GM19240 (cell line): ENCODE measurements at regions not wholly inside any gene's neighbourhood (a gene's known extent, or its start where the extent isn't known, plus 50 kb on each side); places are given as distances from the start of the nearest gene placed in this dataset.
"Not testable (repeated sequence)": the region's sequence is repeated elsewhere in the genome, so short reads cannot be mapped to it uniquely, and the experiment has no call there.

Source experiments
- DNase-seq: peaks from one replicate; pipeline ENCODE4 v3.0.0; 2011; ENCODE audit warnings: low spot score; ENCODE audit not compliant: insufficient read length

GRCh38 chr11:128040603-128041002 lies 546.8 kb downstream of the ETS1 start:
- DNase-seq: no peak

- DNase-seq: no peak
Observed at GRCh38 chr11:128039140-128040021, 548.0 kb downstream of the ETS1 start.

DNA sequence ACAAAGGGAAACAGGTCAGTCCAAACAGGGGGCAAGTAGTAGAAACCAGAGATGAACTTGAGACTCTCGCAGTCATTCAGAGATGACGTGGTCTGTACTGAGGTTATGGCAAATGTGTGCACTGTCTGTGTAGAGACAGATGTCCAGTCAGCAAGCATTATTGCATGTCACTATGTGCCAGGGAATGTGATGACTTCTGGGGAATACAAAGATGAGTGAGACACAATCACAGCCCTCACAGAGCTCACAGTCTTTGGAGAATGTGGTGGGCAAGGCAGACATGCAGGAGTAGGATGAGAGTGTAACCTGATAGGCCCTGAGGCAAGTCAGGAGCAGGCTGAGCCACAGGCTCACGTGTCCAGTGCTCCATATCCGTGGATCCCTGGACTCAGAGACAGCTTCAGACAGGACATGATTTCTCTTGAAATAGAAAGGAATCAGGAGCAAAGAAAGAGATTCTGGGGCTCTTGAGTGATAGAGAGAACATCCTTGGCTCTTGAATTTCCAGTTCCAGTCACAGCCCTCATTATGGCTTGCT lies 550.7 kb downstream of the ETS1 start:
- no peak for DNase-seq

GRCh38 chr11:128036006-128036405 lies 551.4 kb downstream of the ETS1 start:
- DNase-seq: no peak

DNA sequence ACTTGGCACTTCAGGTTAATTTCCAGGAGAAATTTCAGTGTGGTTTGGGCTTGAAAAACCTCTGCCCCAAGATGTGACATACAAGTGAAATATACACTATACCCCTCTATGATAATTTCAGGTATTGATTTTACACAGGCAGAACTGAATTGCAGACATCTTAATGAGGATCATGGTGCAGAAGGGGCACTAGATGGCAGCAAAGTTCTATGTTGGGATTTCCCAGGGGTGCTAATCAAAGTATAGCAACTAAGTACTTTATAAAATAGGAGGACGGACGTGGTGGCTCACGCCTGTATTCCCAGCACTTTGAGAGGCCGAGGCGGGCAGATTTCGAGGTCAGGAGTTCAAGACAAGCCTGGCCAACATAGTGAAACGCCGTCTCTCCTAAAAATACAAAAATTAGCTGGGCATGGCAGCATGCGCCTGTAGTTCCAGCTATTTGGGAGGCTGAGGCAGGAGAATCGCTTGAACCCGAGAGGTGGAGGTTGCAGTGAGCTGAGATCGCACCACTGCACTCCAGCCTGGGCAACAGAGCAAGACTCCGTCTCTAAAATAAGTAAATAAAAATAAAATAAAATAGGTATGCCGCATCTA lies 555.7 kb downstream of the ETS1 start:
- not testable (repeated sequence) for DNase-seq

GRCh38 chr11:128029219-128029722 lies 558.1 kb downstream of the ETS1 start:
- no peak for DNase-seq

GRCh38 chr11:128026596-128026995 lies 560.8 kb downstream of the ETS1 start:
- DNase-seq: no peak

GRCh38 chr11:128022761-128023160 lies 564.6 kb downstream of the ETS1 start:
- DNase-seq: no peak

DNA sequence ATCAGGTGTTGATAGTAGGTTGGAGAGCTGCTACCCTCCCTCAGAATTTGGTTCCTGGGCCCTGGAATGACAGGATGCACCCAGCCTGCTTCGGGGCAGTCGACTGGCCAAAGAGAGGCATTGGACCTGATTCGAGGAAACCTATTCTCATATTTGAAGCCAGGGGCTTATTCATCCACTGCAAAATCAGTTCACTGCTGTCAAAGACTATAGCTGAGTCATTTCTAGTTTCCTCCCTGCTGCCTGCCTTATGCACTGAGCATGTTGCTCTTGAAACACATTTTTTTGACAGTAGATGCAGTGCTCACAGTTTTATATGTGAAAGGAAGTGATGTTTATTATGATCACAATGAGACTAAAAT lies 565.4 kb downstream of the ETS1 start:
- DNase-seq: no peak

- DNase-seq: no peak
Observed at GRCh38 chr11:128021349-128022006, 565.9 kb downstream of the ETS1 start.

- no peak for DNase-seq
Observed at GRCh38 chr11:128018692-128019091, 568.7 kb downstream of the ETS1 start.

GRCh38 chr11:128005562-128005961 lies 581.8 kb downstream of the ETS1 start:
- DNase-seq: no peak

DNA sequence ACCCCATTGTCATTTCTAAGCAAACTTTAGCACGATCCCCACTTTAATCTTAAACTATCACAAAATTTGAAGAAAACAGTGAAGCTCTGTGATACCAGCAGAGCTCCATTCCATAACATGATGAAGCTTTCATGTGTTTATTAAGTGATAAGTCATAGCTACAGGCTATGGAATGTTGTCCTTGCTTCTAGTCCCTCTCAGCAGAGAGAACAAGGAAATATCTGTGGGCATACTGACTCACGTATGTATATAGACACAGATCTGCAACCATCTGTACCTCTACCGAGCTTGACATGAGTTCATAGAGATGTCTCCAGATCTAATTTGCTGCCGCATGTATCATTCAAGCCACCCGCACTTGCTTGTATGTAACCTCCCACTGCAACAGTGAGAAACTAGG lies 588.9 kb downstream of the ETS1 start:
- DNase-seq: no peak

- DNase-seq: no peak
Observed at GRCh38 chr11:127997594-127997993, 589.8 kb downstream of the ETS1 start.

DNA sequence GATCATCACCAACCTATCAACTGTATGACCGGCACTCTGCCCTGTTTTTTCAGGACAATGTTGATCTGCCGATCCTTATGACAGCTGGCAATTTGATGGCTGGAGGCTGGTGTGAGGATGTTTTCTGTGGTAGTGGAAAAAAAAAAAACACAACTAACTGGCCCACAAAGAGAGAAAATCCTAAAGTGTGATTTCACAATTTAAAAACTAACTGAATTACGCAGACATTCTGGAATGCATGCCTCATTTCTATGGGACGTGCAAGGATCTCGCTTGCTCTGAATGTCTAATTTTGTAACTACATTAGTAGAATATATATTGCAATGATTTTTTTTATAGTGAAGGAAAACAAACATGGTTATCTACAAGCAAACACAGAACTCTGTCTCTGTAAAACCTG lies 590.5 kb downstream of the ETS1 start:
- no peak for DNase-seq

DNA sequence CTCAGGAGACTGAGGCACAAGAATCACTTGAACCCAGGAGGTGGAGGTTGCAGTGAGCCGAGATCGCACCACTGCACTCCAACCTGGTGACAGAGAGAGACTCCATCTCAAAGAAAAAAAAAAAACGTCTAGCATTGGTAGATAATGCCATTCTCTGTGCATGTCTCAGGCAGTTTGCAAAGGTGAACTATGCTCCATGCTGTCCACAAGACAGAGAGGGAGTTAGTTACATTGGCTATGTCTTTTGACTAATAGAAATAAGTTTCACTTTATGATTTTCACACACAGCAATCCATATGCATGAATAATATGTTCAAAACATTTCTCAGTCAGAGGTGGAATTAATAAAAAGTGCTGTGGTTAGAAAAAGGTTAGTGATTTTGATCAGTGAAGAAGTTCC lies 591.4 kb downstream of the ETS1 start:
- DNase-seq: no peak

DNA sequence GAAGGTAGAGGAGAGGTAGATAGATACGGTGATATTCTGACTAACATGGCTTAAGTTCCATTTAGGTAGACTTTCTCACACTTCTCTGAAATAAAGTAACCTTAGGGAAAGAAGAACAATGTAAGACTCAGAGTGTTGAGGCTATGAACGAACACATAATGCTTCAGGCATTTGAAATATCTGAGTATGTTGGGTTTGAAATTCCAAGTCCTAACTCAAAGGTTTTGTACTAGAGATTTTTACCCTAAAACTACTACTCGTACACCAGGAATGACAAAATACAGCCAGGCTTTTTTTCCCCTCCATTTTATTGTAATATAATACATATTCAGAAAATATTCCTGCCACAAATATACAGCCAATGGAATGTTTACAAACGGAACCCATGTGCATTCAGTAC lies 592.6 kb downstream of the ETS1 start:
- no peak for DNase-seq

DNA sequence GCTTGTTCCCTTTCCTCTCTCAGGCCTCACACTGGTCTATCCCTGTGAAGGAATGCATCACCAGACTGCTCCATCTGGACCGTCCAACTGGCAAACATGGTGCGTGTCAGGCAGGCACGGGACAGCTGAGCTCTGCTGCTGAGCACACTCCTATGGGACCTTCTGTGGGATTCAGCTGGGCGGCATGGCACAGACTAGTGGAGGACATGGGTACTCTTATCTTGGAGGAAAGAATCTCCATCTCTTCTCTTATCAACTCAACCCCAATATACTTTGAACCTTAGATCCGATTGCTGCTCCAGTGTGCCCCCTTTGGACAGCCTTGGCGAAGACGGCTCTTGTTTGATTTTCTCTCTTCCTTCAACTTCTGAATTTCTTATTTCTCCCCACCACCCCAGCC lies 593.6 kb downstream of the ETS1 start:
- no peak for DNase-seq

DNA sequence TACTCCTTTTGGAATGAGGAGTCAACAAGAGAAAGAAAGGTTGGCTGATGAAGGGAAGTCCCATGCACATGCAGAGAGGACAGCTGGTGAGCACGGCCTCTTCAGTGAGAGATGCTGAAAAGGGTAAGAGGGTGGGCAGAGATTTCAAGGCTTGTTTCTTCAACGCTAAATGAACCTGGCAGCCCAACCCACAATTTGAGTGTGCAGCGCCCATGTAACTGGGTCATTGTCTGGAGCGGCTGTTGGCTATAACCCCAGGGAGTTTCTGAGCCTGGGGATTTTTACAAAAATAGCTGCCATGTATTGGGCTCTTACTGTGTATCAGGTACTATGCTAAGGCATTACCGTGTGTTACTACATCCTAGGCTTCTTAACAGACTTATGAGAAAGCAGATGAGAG lies 594.1 kb downstream of the ETS1 start:
- DNase-seq: no peak

DNA sequence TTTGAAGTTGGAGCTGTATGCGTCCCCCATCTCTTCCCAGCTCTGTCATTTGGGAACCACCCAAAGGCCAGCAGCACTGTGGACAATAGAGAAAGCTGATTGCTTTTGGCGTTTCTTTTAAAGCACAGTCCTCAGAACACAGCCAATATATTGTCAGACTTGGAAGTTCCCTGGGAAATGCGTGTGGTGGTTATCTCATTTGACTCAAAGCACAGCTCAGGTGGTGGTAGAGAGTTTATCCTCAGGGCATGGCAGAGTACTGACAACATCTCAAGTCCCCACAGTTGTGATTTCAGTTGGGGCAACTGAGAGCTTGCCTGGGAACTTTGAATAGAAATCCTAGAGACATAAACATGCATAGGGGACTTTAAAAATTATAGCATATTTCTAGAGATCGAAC lies 601.3 kb downstream of the ETS1 start:
- DNase-seq: no peak

DNA sequence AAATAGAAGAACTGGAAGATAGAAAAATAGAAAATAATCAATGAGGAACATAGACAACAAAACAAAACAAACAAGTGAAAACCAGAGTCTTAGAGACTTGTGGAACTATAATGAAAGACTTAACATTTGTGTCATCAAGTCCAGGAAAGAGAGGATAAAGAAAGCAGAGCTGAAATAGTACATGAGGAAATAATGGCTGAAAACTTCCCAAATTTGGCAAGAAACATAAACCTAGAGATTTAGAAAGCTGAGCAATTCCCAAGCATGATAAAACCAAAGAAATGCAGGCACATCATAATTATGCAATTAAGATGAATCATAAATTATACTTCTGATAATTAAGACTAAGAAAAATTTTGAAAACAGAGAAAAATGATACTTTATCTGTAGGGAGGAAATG lies 614.5 kb downstream of the ETS1 start:
- no peak for DNase-seq

- DNase-seq: no peak
Observed at GRCh38 chr11:127971448-127971847, 615.9 kb downstream of the ETS1 start.
